DOHH2 (cell line): ENCODE measurements at regions not wholly inside any gene's neighbourhood (a gene's known extent, or its start where the extent isn't known, plus 50 kb on each side); places are given as distances from the start of the nearest gene placed in this dataset.

Experiments used
- H3F3A ChIP-seq: fragments of 200-600 bp; sonication (generic), shearing (Covaris generic); 2 replicates; pipeline ENCODE4 v1.6.0; 2016; ENCODE audit warnings: antibody characterized with exemption, mild to moderate bottlenecking; ENCODE audit not compliant: control insufficient read depth, insufficient read depth
- H3K27ac ChIP-seq: fragments of 200-600 bp; sonication (generic); 2 replicates; pipeline ENCODE4 v1.5.1; 2014; ENCODE audit warnings: low read depth, mild to moderate bottlenecking, low read length, moderate library complexity
- H3K27me3 ChIP-seq: fragments of 200-600 bp; sonication (generic); 2 replicates; pipeline ENCODE4 v1.6.1; 2014; ENCODE audit warnings: mild to moderate bottlenecking, low read length, mixed read lengths; ENCODE audit not compliant: control insufficient read depth
- H3K36me3 ChIP-seq: fragments of 200-600 bp; sonication (generic); 2 replicates; pipeline ENCODE4 v1.6.1; 2014; ENCODE audit warnings: mild to moderate bottlenecking, low read length, moderate library complexity, mixed read lengths; ENCODE audit not compliant: control insufficient read depth
- H3K4me1 ChIP-seq: fragments of 200-600 bp; sonication (generic); 2 replicates; pipeline ENCODE4 v1.6.1; 2014; ENCODE audit warnings: mild to moderate bottlenecking, low read length, mixed read lengths; ENCODE audit not compliant: control insufficient read depth
- H3K4me2 ChIP-seq: fragments of 200-600 bp; sonication (generic); 2 replicates; pipeline ENCODE4 v1.6.0; 2014; ENCODE audit warnings: mild to moderate bottlenecking, low read length, moderate library complexity
- H3K4me3 ChIP-seq: fragments of 200-600 bp; sonication (generic); 2 replicates; pipeline ENCODE4 v1.5.1; 2014; ENCODE audit warnings: mild to moderate bottlenecking, low read length, mixed read lengths
- H3K79me2 ChIP-seq: fragments of 200-600 bp; sonication (generic); 2 replicates; pipeline ENCODE4 v1.6.1; 2014; ENCODE audit warnings: mild to moderate bottlenecking, low read length, mixed read lengths; ENCODE audit not compliant: control insufficient read depth
- H3K9me2 ChIP-seq: fragments of 200-600 bp; sonication (generic); replicated peaks from 2 replicates; pipeline ENCODE4 v1.6.1; 2014; ENCODE audit warnings: mild to moderate bottlenecking, low read length, mixed read lengths; ENCODE audit not compliant: control insufficient read depth
- H3K9me3 ChIP-seq: fragments of 200-600 bp; sonication (generic); 2 replicates; pipeline ENCODE4 v1.6.1; 2014; ENCODE audit warnings: antibody characterized with exemption, low read length, mixed read lengths; ENCODE audit not compliant: control insufficient read depth, insufficient read depth
- H4K20me1 ChIP-seq: fragments of 200-600 bp; sonication (generic); 2 replicates; pipeline ENCODE4 v1.6.0; 2014; ENCODE audit warnings: low read depth, mild to moderate bottlenecking, antibody characterized with exemption, low read length, moderate library complexity; ENCODE audit not compliant: control insufficient read depth, insufficient read depth
- EZH2phosphoT487 ChIP-seq: fragments of 200-600 bp; sonication (generic); IDR thresholded peaks from 2 replicates; pipeline ENCODE4 v1.6.1; 2017; ENCODE audit warnings: borderline replicate concordance, mild to moderate bottlenecking, antibody characterized with exemption, low read length, moderate library complexity, mixed read lengths
- TF ChIP-seq, protein P1 (sequence below): fragments of 200-600 bp; sonication (generic); IDR thresholded peaks from one replicate; pipeline ENCODE4 v1.5.1; 2014; ENCODE audit warnings: antibody characterized with exemption, mild to moderate bottlenecking, low read depth, low read length; ENCODE audit not compliant: poor library complexity, severe bottlenecking

DNA sequence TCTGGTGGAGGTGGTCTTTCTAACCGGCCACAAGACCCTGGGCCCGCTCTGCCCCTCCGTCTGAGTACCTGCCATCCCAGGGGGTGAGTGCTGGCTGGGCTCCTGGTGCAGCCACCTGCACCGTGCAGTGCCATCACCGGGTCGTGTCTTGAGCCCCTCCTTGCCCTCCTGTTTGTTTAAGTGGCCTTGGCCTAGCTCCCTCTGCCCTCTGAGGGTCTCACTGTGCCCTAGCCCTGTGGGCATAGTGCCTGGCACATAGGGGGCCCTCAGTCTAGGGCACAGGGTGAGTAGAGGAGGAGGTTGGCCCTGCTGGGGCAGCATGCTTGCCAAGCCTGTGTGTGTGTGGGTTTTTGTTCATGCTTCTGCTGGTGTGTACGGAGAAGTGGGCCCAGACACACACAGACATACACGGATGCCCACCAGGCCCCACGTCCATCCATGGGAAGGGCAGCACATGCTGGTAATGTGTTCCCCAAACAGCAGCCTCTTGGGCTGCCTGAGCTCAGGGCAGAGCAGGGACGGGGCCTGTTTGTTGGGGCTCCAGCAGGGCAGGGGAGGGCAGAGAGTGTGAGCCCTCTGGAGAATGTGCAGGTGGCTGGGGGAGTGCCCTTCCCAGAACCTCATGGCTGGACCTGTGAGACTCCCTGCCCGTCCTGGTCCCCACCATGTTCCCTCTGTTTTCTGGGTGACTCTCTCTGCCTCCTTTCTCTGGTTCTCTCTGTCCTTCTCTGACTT lies 94.6 kb downstream of the GLI2 start:
- no peaks in the 10 kb centered on the region for H3K79me2 ChIP-seq
- no peak for TF ChIP-seq EZH2phosphoT487
- TF ChIP-seq, protein P1, sequence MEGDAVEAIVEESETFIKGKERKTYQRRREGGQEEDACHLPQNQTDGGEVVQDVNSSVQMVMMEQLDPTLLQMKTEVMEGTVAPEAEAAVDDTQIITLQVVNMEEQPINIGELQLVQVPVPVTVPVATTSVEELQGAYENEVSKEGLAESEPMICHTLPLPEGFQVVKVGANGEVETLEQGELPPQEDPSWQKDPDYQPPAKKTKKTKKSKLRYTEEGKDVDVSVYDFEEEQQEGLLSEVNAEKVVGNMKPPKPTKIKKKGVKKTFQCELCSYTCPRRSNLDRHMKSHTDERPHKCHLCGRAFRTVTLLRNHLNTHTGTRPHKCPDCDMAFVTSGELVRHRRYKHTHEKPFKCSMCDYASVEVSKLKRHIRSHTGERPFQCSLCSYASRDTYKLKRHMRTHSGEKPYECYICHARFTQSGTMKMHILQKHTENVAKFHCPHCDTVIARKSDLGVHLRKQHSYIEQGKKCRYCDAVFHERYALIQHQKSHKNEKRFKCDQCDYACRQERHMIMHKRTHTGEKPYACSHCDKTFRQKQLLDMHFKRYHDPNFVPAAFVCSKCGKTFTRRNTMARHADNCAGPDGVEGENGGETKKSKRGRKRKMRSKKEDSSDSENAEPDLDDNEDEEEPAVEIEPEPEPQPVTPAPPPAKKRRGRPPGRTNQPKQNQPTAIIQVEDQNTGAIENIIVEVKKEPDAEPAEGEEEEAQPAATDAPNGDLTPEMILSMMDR = no peak
- H3K4me1 ChIP-seq = no peaks in the 10 kb centered on the region
- H3K9me2 ChIP-seq = no peaks in the 10 kb centered on the region
- H4K20me1 ChIP-seq = no peaks in the 10 kb centered on the region
- no peaks in the 10 kb centered on the region for H3K9me3 ChIP-seq
- H3K27me3 ChIP-seq = no peaks in the 10 kb centered on the region
- H3K4me3 ChIP-seq = no peak overlapping the region
- no peaks in the 10 kb centered on the region for H3F3A ChIP-seq
- H3K36me3 ChIP-seq = no peaks in the 10 kb centered on the region
- H3K4me2 ChIP-seq = no peak overlapping the region
- H3K27ac ChIP-seq = no peak overlapping the region

DNA sequence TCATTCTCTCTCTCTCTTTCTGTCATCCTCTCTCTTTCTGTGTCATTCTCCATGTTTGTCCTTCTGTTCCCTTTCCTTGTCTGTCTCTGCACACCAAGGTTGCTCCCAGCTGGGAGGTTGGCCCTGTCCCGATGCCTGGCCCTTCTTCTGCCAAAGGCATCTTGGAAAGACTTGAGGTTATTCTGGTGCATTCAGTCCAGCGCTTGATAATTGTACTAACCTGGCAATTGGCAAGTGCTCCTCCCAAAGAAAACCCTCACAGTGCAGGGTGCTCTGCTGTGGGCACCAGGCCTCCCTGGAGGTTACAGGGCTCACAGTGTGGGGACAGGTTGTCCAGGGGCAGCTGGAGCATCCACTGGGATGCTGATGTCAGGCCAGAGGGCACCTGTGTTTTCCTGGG lies 95.4 kb downstream of the GLI2 start:
- H3K9me3 ChIP-seq = no peaks in the 10 kb centered on the region
- H3F3A ChIP-seq = no peaks in the 10 kb centered on the region
- no peaks in the 10 kb centered on the region for H4K20me1 ChIP-seq
- no peak overlapping the region for H3K27ac ChIP-seq
- no peaks in the 10 kb centered on the region for H3K9me2 ChIP-seq
- no peak overlapping the region for H3K4me2 ChIP-seq
- H3K4me1 ChIP-seq = no peaks in the 10 kb centered on the region
- no peak overlapping the region for H3K4me3 ChIP-seq
- no peak for TF ChIP-seq EZH2phosphoT487
- TF ChIP-seq, protein P1 = no peak
- no peaks in the 10 kb centered on the region for H3K79me2 ChIP-seq
- no peaks in the 10 kb centered on the region for H3K27me3 ChIP-seq
- H3K36me3 ChIP-seq = no peaks in the 10 kb centered on the region

DNA sequence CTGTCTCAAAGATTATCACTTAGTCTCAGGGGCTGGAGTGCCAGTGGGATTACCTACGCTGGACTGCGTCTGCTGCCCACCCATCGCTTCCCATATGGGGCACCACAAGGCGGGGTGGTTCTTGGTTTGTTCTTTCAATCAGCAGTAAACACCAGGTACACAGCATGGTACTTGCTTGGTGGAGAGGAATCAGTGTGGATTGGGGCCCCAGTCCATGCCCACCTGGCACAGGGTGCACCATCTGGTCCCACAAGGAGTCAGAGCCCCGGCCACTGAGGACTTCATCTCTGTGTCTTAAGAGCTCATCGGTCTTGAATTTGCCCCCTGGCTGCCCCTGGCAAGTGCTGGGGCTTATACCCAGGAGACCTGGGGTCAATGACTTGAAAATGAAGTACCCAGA lies 96.2 kb downstream of the GLI2 start:
- no peaks in the 10 kb centered on the region for H3K79me2 ChIP-seq
- H3K27ac ChIP-seq = no peak overlapping the region
- H3F3A ChIP-seq = no peaks in the 10 kb centered on the region
- H4K20me1 ChIP-seq = no peaks in the 10 kb centered on the region
- no peaks in the 10 kb centered on the region for H3K4me1 ChIP-seq
- H3K4me3 ChIP-seq = no peak overlapping the region
- H3K9me2 ChIP-seq = no peaks in the 10 kb centered on the region
- no peak for TF ChIP-seq EZH2phosphoT487
- TF ChIP-seq, protein P1 = no peak
- no peak overlapping the region for H3K4me2 ChIP-seq
- no peaks in the 10 kb centered on the region for H3K9me3 ChIP-seq
- H3K36me3 ChIP-seq = no peaks in the 10 kb centered on the region
- H3K27me3 ChIP-seq = no peaks in the 10 kb centered on the region
